Neuronal stem cell (in vitro differentiated cells): ENCODE measurements at regions not wholly inside any gene's neighbourhood (a gene's known extent, or its start where the extent isn't known, plus 50 kb on each side); places are given as distances from the start of the nearest gene placed in this dataset.

Experiments
- DNase-seq: peaks from one replicate; pipeline ENCODE4 v3.0.0-alpha.2; 2013; ENCODE audit warnings: low spot score
- H2AFZ ChIP-seq: one replicate; pipeline ENCODE4 v1.6.1; 2013; ENCODE audit warnings: mild to moderate bottlenecking, low read length, inconsistent platforms
- H2AK5ac ChIP-seq: 2 replicates; pipeline ENCODE4 v1.6.1; 2013; ENCODE audit warnings: low read depth, mild to moderate bottlenecking, inconsistent platforms, low read length, moderate library complexity, mixed read lengths
- H2BK120ac ChIP-seq: 2 replicates; pipeline ENCODE4 v1.6.1; 2013; ENCODE audit warnings: low read depth, mild to moderate bottlenecking, inconsistent platforms, low read length, moderate library complexity, mixed read lengths
- H2BK12ac ChIP-seq: one replicate; pipeline ENCODE4 v1.6.1; 2013; ENCODE audit warnings: low read length, inconsistent platforms
- H2BK15ac ChIP-seq: 2 replicates; pipeline ENCODE4 v1.6.1; 2013; ENCODE audit warnings: mild to moderate bottlenecking, low read length, inconsistent platforms, mixed read lengths
- H2BK5ac ChIP-seq: one replicate; pipeline ENCODE4 v1.6.1; 2013; ENCODE audit warnings: inconsistent platforms, mild to moderate bottlenecking, low read length, moderate library complexity
- H3K14ac ChIP-seq: one replicate; pipeline ENCODE4 v1.6.1; 2013; ENCODE audit warnings: low read length, inconsistent platforms
- H3K18ac ChIP-seq: 2 replicates; pipeline ENCODE4 v1.6.1; 2013; ENCODE audit warnings: low read length, inconsistent platforms
- H3K23ac ChIP-seq: 2 replicates; pipeline ENCODE4 v1.6.1; 2013; ENCODE audit warnings: low read depth, mild to moderate bottlenecking, mixed read lengths, low read length, inconsistent platforms; ENCODE audit not compliant: poor library complexity
- H3K27ac ChIP-seq: replicated peaks from 3 replicates; pipeline ENCODE4 v1.5.1; 2013; ENCODE audit warnings: low read length, inconsistent platforms
- H3K27me3 ChIP-seq, 3 experiments: 2 replicates each; pipeline ENCODE4 v1.6.1; 2013; ENCODE audit warnings: low read length in 3 of 3, mild to moderate bottlenecking in 2 of 3, inconsistent platforms in 1 of 3, low read depth in 1 of 3, mixed read lengths in 1 of 3, moderate library complexity in 1 of 3; ENCODE audit not compliant: control insufficient read depth in 3 of 3, insufficient read depth in 3 of 3
- H3K36me3 ChIP-seq, 2 donors: replicated peaks in 1 of 2; 2 replicates each; pipeline ENCODE4 v1.6.1; 2013; ENCODE audit warnings: low read length in 2 of 2; ENCODE audit not compliant: control insufficient read depth in 2 of 2, insufficient read depth in 2 of 2
- H3K4ac ChIP-seq: 2 replicates; pipeline ENCODE4 v1.6.1; 2013; ENCODE audit warnings: inconsistent platforms, mild to moderate bottlenecking, low read length, moderate library complexity
- H3K4me1 ChIP-seq, 2 donors: 1 replicate in 1 of 2; 2 replicates in 1 of 2; pipeline ENCODE4 v1.6.1; 2013; ENCODE audit warnings: low read length in 2 of 2, low read depth in 1 of 2; ENCODE audit not compliant: control insufficient read depth in 2 of 2, insufficient read depth in 1 of 2
- H3K4me2 ChIP-seq: one replicate; pipeline ENCODE4 v1.6.1; 2013; ENCODE audit warnings: mild to moderate bottlenecking, low read length, inconsistent platforms; ENCODE audit not compliant: insufficient read depth, poor library complexity, severe bottlenecking
- H3K4me3 ChIP-seq, 2 donors: 2 replicates each; pipeline ENCODE4 v1.5.1; 2013; ENCODE audit warnings: low read length in 2 of 2, mild to moderate bottlenecking in 2 of 2, inconsistent platforms in 1 of 2, moderate library complexity in 1 of 2
- H3K79me1 ChIP-seq: one replicate; pipeline ENCODE4 v1.6.1; 2013; ENCODE audit warnings: low read depth, mild to moderate bottlenecking, inconsistent platforms, low read length, moderate library complexity
- H3K9ac ChIP-seq: one replicate; pipeline ENCODE4 v1.6.1; 2013; ENCODE audit warnings: mild to moderate bottlenecking, low read depth, low read length, inconsistent platforms; ENCODE audit not compliant: poor library complexity
- H3K9me3 ChIP-seq, 2 donors: replicated peaks in 1 of 2; 2 replicates each; pipeline versions ENCODE3 to v1.6.1; 2013; ENCODE audit warnings: low read length in 2 of 2, mild to moderate bottlenecking in 2 of 2, inconsistent platforms in 1 of 2, low read depth in 1 of 2, mixed read lengths in 1 of 2, moderate library complexity in 1 of 2; ENCODE audit not compliant: control insufficient read depth in 2 of 2, insufficient read depth in 1 of 2
- H4K8ac ChIP-seq: one replicate; pipeline ENCODE4 v1.6.1; 2013; ENCODE audit warnings: low read depth, mild to moderate bottlenecking, inconsistent platforms, low read length, moderate library complexity
- H4K91ac ChIP-seq: one replicate; pipeline ENCODE4 v1.6.1; 2013; ENCODE audit warnings: low read length, low read depth, mild to moderate bottlenecking, inconsistent platforms; ENCODE audit not compliant: poor library complexity
- WGBS, 2 donors: extraction: QIAGEN DNeasy Blood & Tissue Kit; methylation state at CpG; one replicate each; pipeline ENCODE4 v1.1.7; 2013; ENCODE audit warnings: missing lambda C conversion rate in 2 of 2, mixed read lengths in 1 of 2; ENCODE audit not compliant: insufficient read length in 2 of 2, insufficient replicate concordance in 1 of 2; ENCODE audit errors: extremely low coverage in 2 of 2; 5-methylcytosine and 5-hydroxymethylcytosine counted together

GRCh38 chr4:121221201-121221600 is 57.1 kb upstream of the TNIP3 start:
- Histone ChIP-seq H4K8ac (no peak overlapping the region), H3K9me3 (no peaks in the 10 kb centered on the region), H3K14ac (no peak overlapping the region), H3K9ac (no peak overlapping the region), H3K4me1 (peaks cover 3 to 4% of the 10 kb centered on the region in 2 donors), H3K27ac (no peak overlapping the region), H3K23ac (no peak overlapping the region), H4K91ac (no peak overlapping the region), H2BK15ac (no peak overlapping the region), H2BK120ac (no peak overlapping the region), H3K36me3 (no peaks in the 10 kb centered on the region), H3K4me3 (no peak overlapping the region), H3K18ac (no peak overlapping the region), H3K4ac (no peak overlapping the region), H2BK5ac (no peak overlapping the region), H2AK5ac (no peak overlapping the region), H2BK12ac (no peak overlapping the region), H3K4me2 (no peak overlapping the region), H3K79me1 (no peaks in the 10 kb centered on the region), H3K27me3 (no peaks in the 10 kb centered on the region), H2AFZ (no peak overlapping the region)
- DNase-seq = no peak
- no CpG with 5 or more reads among the region's 1 CpG for WGBS, 2 donors

- no peak overlapping the region for H3K4me2 ChIP-seq
- no peaks in the 10 kb centered on the region for H3K79me1 ChIP-seq
- WGBS, 2 donors = no CpG with 5 or more reads among the region's 5 CpGs
- no peak overlapping the region for H4K8ac ChIP-seq
- H2BK120ac ChIP-seq = no peak overlapping the region
- H3K18ac ChIP-seq = no peak overlapping the region
- no peaks in the 10 kb centered on the region for H3K27me3 ChIP-seq
- peaks cover 0 to 4% of the 10 kb centered on the region in 2 donors for H3K4me1 ChIP-seq
- no peak overlapping the region for H3K4me3 ChIP-seq
- no peaks in the 10 kb centered on the region for H3K36me3 ChIP-seq
- H2AK5ac ChIP-seq = no peak overlapping the region
- H2BK12ac ChIP-seq = no peak overlapping the region
- DNase-seq = no peak
- no peak overlapping the region for H2AFZ ChIP-seq
- no peak overlapping the region for H3K4ac ChIP-seq
- H3K9ac ChIP-seq = no peak overlapping the region
- no peak overlapping the region for H4K91ac ChIP-seq
- H3K14ac ChIP-seq = no peak overlapping the region
- no peak overlapping the region for H3K23ac ChIP-seq
- H2BK5ac ChIP-seq = no peak overlapping the region
- H3K9me3 ChIP-seq = no peaks in the 10 kb centered on the region
- no peak overlapping the region for H3K27ac ChIP-seq
- no peak overlapping the region for H2BK15ac ChIP-seq
These were observed 56.6 kb upstream of the TNIP3 start for GRCh38 chr4:121220698-121221097.

DNA sequence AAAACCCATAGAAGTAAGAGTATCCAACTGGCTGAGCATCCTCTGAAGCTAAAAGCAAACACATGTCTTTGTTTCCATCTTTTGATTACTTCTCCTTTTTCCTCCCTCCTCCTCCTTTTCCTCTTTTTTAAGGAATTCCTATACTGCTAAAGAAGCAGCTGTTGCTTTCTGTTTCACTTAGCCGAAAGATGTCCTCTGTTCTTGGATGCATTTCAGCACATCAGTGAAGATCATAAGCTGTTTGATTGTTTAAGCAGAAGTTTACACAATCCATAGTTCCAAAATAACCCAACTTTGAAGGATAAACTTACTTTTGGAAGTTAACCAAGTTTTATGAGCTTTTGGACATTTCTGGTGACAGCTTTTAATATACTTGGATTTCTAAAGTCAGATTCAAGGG is 55.1 kb upstream of the TNIP3 start:
- no peak overlapping the region for H4K8ac ChIP-seq
- no peak overlapping the region for H3K4me3 ChIP-seq
- no peak overlapping the region for H2BK12ac ChIP-seq
- no peaks in the 10 kb centered on the region for H3K27me3 ChIP-seq
- WGBS, 2 donors = no CpG with 5 or more reads among the region's 1 CpG
- H3K14ac ChIP-seq = no peak overlapping the region
- H3K4me2 ChIP-seq = no peak overlapping the region
- H2BK120ac ChIP-seq = no peak overlapping the region
- no peak overlapping the region for H3K23ac ChIP-seq
- H3K36me3 ChIP-seq = no peaks in the 10 kb centered on the region
- peaks cover 0 to 3% of the 10 kb centered on the region in 2 donors for H3K4me1 ChIP-seq
- H3K9ac ChIP-seq = no peak overlapping the region
- no peaks in the 10 kb centered on the region for H3K79me1 ChIP-seq
- no peak overlapping the region for H2AK5ac ChIP-seq
- no peak overlapping the region for H3K27ac ChIP-seq
- no peak overlapping the region for H4K91ac ChIP-seq
- no peak overlapping the region for H2BK5ac ChIP-seq
- no peaks in the 10 kb centered on the region for H3K9me3 ChIP-seq
- DNase-seq = no peak
- H3K18ac ChIP-seq = no peak overlapping the region
- no peak overlapping the region for H3K4ac ChIP-seq
- H2BK15ac ChIP-seq = no peak overlapping the region
- H2AFZ ChIP-seq = no peak overlapping the region

DNA sequence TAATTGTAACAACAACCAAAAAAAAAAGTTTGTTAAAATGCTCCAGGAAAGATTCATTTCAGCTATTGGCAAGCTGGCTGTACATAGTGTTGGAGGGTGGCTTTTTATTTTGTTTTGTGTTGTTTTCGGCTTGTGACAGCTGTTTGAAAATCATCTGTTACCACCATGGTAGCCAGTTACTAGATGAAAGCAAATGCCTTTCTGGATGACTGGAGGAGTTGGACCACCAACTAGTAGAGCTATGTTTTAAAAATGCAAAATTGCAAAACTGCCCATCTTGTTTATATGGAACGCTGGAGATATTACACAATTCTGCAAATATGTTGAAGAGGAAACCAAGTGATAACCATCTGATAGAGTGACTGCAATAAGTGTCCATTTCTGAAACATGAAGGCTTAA is 53.2 kb upstream of the TNIP3 start:
- Histone ChIP-seq H2BK5ac (no peak overlapping the region), H3K9me3 (no peaks in the 10 kb centered on the region), H2BK12ac (no peak overlapping the region), H3K27me3 (no peaks in the 10 kb centered on the region), H3K36me3 (no peaks in the 10 kb centered on the region), H4K8ac (no peak overlapping the region), H3K4me2 (no peak overlapping the region), H2AK5ac (no peak overlapping the region), H3K18ac (no peak overlapping the region), H3K27ac (no peak overlapping the region), H3K4ac (no peak overlapping the region), H2BK120ac (no peak overlapping the region), H3K79me1 (no peaks in the 10 kb centered on the region), H2AFZ (no peak overlapping the region), H3K23ac (no peak overlapping the region), H3K4me1 (peaks cover 0 to 3% of the 10 kb centered on the region in 2 donors), H4K91ac (no peak overlapping the region), H3K14ac (no peak overlapping the region), H3K9ac (no peak overlapping the region), H2BK15ac (no peak overlapping the region), H3K4me3 (no peak overlapping the region)
- no peak for DNase-seq
- WGBS, 2 donors = no CpG with 5 or more reads among the region's 2 CpGs
